ENCODE measurements at regions not wholly inside any gene's neighbourhood (a gene's known extent, or its start where the extent isn't known, plus 50 kb on each side); places are given as distances from the start of the nearest gene placed in this dataset.
A peak's percentile ranks its signal among the peaks of the same experiment; 100 is the strongest.

- TF ChIP-seq EP300 (IDR thresholded peaks at IDR 0.05) (no peak), POLR2A (IDR thresholded peaks at IDR 0.05; ENCODE audit: low read depth) (no peak), CTCF (IDR thresholded peaks at IDR 0.05) (no peak), POLR2AphosphoS5 (IDR thresholded peaks at IDR 0.05) (no peak)
- H3K4me3 ChIP-seq: peak overlapping the region; percentile 37 to 52 (median 42)
- H3K27me3 ChIP-seq: peaks cover 0 to 7% (median 0%) of the 10 kb centered on the region in 4 donors
- intact Hi-C loops (cut with DNase I): no loop called here
- H3K27ac ChIP-seq (replicated peaks in 1 of 4): peak overlapping the region; percentile 54 to 59 (median 56)
- 49% methylated on average over 18 of the region's 21 CpGs for WGBS
- H3K4me1 ChIP-seq: peaks cover 0 to 10% (median 6%) of the 10 kb centered on the region in 4 donors
- DNase-seq (ENCODE audit: extremely low spot score): peak; percentile 91
- no peaks in the 10 kb centered on the region for H3K9me3 ChIP-seq
- H3K36me3 ChIP-seq: no peaks in the 10 kb centered on the region
These were observed 199.6 kb downstream of the HRH4 start for GRCh38 chr18:24659827-24660720.

GRCh38 chr18:24660956-24661355 is 200.5 kb downstream of the HRH4 start:
- Histone ChIP-seq H3K36me3 (no peaks in the 10 kb centered on the region), H3K4me1 (peaks cover 0 to 10% (median 6%) of the 10 kb centered on the region in 4 donors), H3K27me3 (peaks cover 0 to 7% (median 0%) of the 10 kb centered on the region in 4 donors), H3K9me3 (no peaks in the 10 kb centered on the region), H3K4me3 (peak overlapping the region in 2 of 4 donors; percentile 37 to 40), H3K27ac (replicated peaks in 1 of 4) (peak overlapping the region in 2 of 4 donors; percentile 2 to 56)
- intact Hi-C loops (cut with DNase I): no loop called here
- DNase-seq (ENCODE audit: extremely low spot score): no peak
- WGBS: 36% methylated on average over 1 of the region's 1 CpG
- TF ChIP-seq POLR2A (IDR thresholded peaks at IDR 0.05; ENCODE audit: low read depth): no peak
- TF ChIP-seq EP300 (IDR thresholded peaks at IDR 0.05): no peak
- TF ChIP-seq POLR2AphosphoS5 (IDR thresholded peaks at IDR 0.05): no peak
- TF ChIP-seq CTCF (IDR thresholded peaks at IDR 0.05): no peak

GRCh38 chr18:24662412-24662821 is 202.0 kb downstream of the HRH4 start:
- Histone ChIP-seq H3K4me1 (peaks cover 0 to 8% (median 6%) of the 10 kb centered on the region in 4 donors), H3K4me3 (no peak overlapping the region), H3K36me3 (no peaks in the 10 kb centered on the region), H3K27ac (replicated peaks in 1 of 4) (no peak overlapping the region), H3K27me3 (peaks cover 0 to 7% (median 0%) of the 10 kb centered on the region in 4 donors), H3K9me3 (no peaks in the 10 kb centered on the region)
- DNase-seq (ENCODE audit: extremely low spot score): peak; percentile 60
- intact Hi-C loops (cut with DNase I): no loop called here
- WGBS: 55% methylated on average over 13 of the region's 13 CpGs
- no peak for TF ChIP-seq POLR2A (IDR thresholded peaks at IDR 0.05; ENCODE audit: low read depth)
- no peak for TF ChIP-seq EP300 (IDR thresholded peaks at IDR 0.05)
- TF ChIP-seq CTCF (IDR thresholded peaks at IDR 0.05): no peak
- no peak for TF ChIP-seq POLR2AphosphoS5 (IDR thresholded peaks at IDR 0.05)

- 89% methylated on average over 5 of the region's 5 CpGs for WGBS
- H3K27ac ChIP-seq (replicated peaks in 1 of 4): no peak overlapping the region
- H3K4me3 ChIP-seq: no peak overlapping the region
- no peaks in the 10 kb centered on the region for H3K36me3 ChIP-seq
- peak; percentile 62 for DNase-seq (ENCODE audit: extremely low spot score)
- peaks cover 0 to 8% (median 6%) of the 10 kb centered on the region in 4 donors for H3K4me1 ChIP-seq
- TF ChIP-seq EP300 (IDR thresholded peaks at IDR 0.05): no peak
- TF ChIP-seq POLR2AphosphoS5 (IDR thresholded peaks at IDR 0.05): no peak
- no peak for TF ChIP-seq POLR2A (IDR thresholded peaks at IDR 0.05; ENCODE audit: low read depth)
- no peak for TF ChIP-seq CTCF (IDR thresholded peaks at IDR 0.05)
- no peaks in the 10 kb centered on the region for H3K9me3 ChIP-seq
- peaks cover 0 to 7% (median 0%) of the 10 kb centered on the region in 4 donors for H3K27me3 ChIP-seq
- intact Hi-C loops (cut with DNase I): no loop called here
These were observed 202.6 kb downstream of the HRH4 start for GRCh38 chr18:24663026-24663425.
